ENCODE measurements at regions not wholly inside any gene's neighbourhood (a gene's known extent, or its start where the extent isn't known, plus 50 kb on each side); places are given as distances from the start of the nearest gene placed in this dataset.

DNA sequence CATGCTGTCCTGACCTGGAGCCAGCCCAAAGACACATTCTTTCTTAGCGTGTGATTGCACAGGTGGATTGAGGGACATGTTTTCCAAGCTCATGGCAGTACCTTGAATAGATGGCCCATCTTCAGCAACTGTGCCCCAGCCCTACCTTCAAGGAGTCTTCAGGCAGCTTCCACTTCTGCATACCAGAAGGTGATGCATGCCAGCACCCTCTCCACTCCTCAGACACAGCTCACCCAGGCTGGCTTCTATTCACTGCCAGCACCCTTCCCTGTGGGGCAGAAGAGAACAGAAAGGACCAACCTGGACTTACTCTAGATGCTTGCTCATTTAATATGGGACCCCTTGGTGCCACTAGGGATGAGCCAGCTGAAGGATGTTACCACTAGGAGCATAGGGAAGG is 466.4 kb upstream of the ISX start:
- TF ChIP-seq EZH2phosphoT487 (IDR thresholded peaks at IDR 0.05), result no peak
- TF ChIP-seq, protein P1, sequence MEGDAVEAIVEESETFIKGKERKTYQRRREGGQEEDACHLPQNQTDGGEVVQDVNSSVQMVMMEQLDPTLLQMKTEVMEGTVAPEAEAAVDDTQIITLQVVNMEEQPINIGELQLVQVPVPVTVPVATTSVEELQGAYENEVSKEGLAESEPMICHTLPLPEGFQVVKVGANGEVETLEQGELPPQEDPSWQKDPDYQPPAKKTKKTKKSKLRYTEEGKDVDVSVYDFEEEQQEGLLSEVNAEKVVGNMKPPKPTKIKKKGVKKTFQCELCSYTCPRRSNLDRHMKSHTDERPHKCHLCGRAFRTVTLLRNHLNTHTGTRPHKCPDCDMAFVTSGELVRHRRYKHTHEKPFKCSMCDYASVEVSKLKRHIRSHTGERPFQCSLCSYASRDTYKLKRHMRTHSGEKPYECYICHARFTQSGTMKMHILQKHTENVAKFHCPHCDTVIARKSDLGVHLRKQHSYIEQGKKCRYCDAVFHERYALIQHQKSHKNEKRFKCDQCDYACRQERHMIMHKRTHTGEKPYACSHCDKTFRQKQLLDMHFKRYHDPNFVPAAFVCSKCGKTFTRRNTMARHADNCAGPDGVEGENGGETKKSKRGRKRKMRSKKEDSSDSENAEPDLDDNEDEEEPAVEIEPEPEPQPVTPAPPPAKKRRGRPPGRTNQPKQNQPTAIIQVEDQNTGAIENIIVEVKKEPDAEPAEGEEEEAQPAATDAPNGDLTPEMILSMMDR (IDR thresholded peaks at IDR 0.05), result no peak
- no peak for TF ChIP-seq EZH2 (IDR thresholded peaks at IDR 0.05)
